Spinal cord (tissue), 9 donors: ENCODE measurements at regions not wholly inside any gene's neighbourhood (a gene's known extent, or its start where the extent isn't known, plus 50 kb on each side); places are given as distances from the start of the nearest gene placed in this dataset.
A peak's percentile ranks its signal among the peaks of the same experiment; 100 is the strongest.
"Not testable (repeated sequence)": the region's sequence is repeated elsewhere in the genome, so short reads cannot be mapped to it uniquely, and the experiment has no call there.

Source experiments
- DNase-seq, 6 donors: peaks; one replicate each; pipeline versions ENCODE4 v3.0.0 to v3.0.0-alpha.2; 2013 to 2015; ENCODE audit warnings: low spot score in 6 of 6, low read depth in 4 of 6
- H3K27ac ChIP-seq: one replicate; pipeline ENCODE4 v1.5.1; 2013; ENCODE audit warnings: low read depth, low read length, control low read depth
- H3K27me3 ChIP-seq: one replicate; pipeline ENCODE4 v1.6.1; 2013; ENCODE audit warnings: low read length; ENCODE audit not compliant: control insufficient read depth, insufficient read depth
- H3K36me3 ChIP-seq: one replicate; pipeline ENCODE4 v1.6.1; 2013; ENCODE audit warnings: low read length; ENCODE audit not compliant: control insufficient read depth, insufficient read depth
- H3K4me1 ChIP-seq: one replicate; pipeline ENCODE4 v1.6.1; 2013; ENCODE audit warnings: low read length; ENCODE audit not compliant: control insufficient read depth, insufficient read depth
- H3K4me3 ChIP-seq: one replicate; pipeline ENCODE4 v1.5.1; 2013; ENCODE audit warnings: low read depth, low read length, control low read depth
- H3K9me3 ChIP-seq: one replicate; pipeline ENCODE4 v1.6.1; 2013; ENCODE audit warnings: low read length; ENCODE audit not compliant: control insufficient read depth, insufficient read depth
- WGBS: methylation state at CpG from one replicate; pipeline ENCODE4 v1.1.5; 2013; ENCODE audit warnings: missing lambda C conversion rate; ENCODE audit not compliant: insufficient coverage; 5-methylcytosine and 5-hydroxymethylcytosine counted together
- donor health status: healthy.

DNA sequence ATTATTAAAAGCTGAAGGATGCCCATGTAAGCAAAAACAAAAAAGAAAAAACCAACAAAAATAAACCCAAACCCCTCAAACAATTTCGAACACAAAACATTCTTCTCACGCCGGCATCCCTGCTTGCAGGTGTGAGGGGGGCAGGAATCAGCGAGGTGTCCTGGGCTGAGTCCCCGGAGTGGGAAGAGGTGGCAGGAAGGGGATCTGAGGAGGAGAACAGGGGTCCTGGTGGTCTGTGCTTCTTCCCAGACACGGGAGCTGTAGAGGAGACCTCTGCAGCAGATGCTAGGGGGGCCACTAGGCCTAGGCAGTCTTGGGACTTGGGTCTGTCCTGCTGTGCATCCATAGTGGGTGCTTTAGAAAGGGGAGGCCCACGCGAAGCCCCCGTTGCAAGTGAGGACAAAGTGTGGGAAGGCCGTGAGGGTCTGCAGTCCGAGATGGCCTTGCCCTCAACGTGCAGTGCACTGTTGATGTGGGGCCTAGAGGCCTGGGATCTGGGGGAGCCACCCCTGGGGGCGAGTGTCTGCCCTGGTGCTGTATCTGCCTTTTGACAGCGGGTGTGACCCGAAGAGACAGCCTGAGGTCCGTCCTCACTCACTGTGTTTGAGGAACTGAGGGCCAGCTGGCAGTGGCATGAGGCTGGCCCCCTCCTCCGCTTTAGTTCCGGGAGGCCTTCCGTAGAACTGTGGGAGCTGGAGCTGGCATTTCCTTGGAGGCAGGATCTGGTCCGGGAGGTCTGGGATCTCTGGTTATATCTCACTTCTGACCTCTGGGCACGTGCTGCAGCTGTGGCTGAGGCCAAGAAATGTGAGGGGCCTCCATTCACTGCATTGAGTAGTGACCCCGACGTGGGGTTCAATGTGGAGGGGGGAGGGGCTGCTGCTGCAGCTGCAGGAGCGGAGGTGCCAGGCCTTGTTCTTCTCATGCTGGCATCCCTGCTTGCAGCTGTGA, 1371.5 kb downstream of the CDH12 start:
- peaks cover 30% of the 10 kb centered on the region for H3K36me3 ChIP-seq
- H3K9me3 ChIP-seq, H3K4me3 ChIP-seq, H3K4me1 ChIP-seq, H3K27ac ChIP-seq, H3K27me3 ChIP-seq: not testable (repeated sequence)
- peak in 1 of 6 donors; percentile 9 for DNase-seq
- WGBS: 87% methylated on average over 19 of the region's 24 CpGs

DNA sequence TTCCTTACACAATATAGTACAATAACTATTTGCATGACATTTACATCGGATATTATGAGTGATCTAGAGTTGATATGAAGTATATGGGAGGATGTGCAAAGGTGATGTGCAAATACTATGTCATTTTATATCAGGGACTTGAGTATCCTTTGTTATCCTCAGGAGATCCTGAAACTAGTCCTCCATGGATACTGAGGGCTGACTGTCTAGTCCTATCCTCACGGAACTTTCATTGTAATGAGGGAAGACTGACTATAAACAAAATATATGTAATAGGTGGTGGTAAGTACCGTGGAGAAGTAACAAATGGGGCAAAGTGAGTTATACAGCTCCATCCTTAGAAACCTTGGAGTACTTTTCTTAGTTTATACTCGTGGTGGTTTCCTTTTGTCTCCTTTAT, 1373.1 kb downstream of the CDH12 start:
- H3K27ac ChIP-seq, H3K27me3 ChIP-seq, H3K4me1 ChIP-seq, H3K9me3 ChIP-seq, H3K4me3 ChIP-seq: not testable (repeated sequence)
- WGBS: no CpG with 5 or more reads among the region's 4 CpGs
- peaks cover 30% of the 10 kb centered on the region for H3K36me3 ChIP-seq
- peak in 1 of 6 donors; percentile 6 for DNase-seq

DNA sequence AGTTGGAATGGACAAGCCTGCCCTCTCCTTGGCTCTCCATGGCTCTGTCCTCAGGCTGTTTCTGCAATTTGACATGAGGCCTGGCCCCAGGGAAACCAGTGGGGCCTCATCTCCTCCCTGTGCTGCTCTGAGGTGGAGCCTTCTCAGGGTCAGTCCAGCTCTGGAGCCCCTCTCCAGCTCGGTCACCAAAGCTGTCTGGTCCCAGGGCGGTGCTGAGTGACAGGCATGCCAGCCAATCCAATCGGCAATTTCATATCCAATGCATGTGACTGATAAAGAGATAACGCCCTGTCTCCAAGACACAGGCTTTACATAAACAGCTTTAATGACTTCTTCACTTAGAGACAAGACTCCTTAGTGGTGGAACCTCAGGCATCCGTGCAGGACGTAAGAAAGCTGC, 1379.2 kb downstream of the CDH12 start:
- not testable (repeated sequence) for H3K27ac ChIP-seq

DNA sequence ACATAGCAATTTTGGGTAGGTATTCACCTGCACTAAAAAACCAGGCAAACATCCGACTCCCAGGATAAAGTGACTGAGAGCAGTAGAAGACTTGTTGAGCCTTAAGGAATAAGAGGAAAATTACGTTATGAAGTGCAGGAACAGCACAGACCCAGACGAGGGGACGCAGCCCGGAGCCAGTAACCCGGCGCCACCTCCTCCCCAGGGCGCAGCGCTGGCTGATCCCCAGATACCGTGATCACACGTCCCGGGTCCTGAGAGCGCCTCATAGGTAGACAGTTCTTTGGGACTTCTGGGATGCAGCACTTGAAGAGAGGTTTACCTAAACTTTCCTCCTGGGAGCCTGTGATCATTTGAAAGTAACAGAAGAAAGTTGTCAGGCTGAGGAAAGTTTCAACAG, 1379.7 kb downstream of the CDH12 start:
- 94% methylated on average over 5 of the region's 13 CpGs for WGBS
- not testable (repeated sequence) for H3K4me3 ChIP-seq

More for the DNA sequence above, 1379.2 kb downstream of the CDH12 start:
- not testable (repeated sequence) for H3K4me1 ChIP-seq, H3K9me3 ChIP-seq, H3K4me3 ChIP-seq, H3K27me3 ChIP-seq, DNase-seq
- 100% methylated on average over 1 of the region's 6 CpGs for WGBS
- peaks cover 14% of the 10 kb centered on the region for H3K36me3 ChIP-seq

DNA sequence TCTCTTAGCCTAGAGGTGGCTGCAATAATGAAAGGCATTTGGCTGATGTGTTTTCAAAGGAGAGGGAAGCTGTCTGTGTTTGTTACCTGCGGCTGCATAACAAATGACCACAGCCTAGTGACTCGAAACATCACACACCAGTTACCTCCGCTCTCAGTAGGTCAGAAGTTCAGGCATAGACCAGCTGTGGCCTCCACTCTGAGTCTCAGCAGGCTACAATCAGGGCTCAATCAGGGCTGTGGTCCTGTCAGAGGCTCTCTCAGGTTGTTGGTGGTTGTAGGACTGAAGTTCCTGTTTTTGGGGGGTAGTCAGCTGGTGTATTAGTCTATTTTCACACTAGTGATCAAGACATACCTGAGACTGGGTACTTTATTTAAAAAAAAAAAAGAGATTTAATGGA, 1381.5 kb downstream of the CDH12 start:
- not testable (repeated sequence) for DNase-seq, H3K4me3 ChIP-seq, H3K9me3 ChIP-seq, H3K27ac ChIP-seq, H3K27me3 ChIP-seq, H3K4me1 ChIP-seq
- H3K36me3 ChIP-seq: peaks cover 16% of the 10 kb centered on the region
- 100% methylated on average over 1 of the region's 3 CpGs for WGBS

More for the DNA sequence above, 1379.7 kb downstream of the CDH12 start:
- H3K36me3 ChIP-seq: peaks cover 14% of the 10 kb centered on the region
- not testable (repeated sequence) for DNase-seq, H3K27ac ChIP-seq, H3K27me3 ChIP-seq, H3K4me1 ChIP-seq, H3K9me3 ChIP-seq

DNA sequence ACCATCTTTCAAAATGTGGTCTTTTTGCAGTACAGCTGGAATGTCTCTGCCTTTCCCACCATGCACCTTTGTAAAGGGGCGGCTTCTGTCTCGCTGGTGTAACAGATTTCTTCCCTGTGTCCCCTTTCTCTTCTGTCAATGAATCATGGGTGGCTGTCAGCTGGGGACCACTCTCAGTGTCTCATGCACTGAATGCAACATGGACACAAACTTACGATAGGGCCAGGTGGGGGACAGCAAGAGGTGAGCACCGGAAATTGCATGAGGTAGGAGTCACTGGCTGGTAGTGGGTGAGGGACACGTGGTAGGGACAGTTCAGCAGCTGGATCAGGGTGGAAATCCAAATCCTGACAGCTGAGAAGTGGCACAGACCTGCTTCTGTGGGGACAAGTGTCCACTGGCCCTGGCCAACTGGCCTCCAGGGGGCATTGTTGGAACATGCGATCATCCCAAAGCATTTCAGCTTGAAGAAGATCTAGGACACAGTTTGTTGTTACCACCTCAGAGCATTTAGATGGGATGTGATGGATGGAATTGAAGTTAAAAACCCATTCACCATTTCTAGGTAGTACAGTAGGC, 1383.5 kb downstream of the CDH12 start:
- H3K27me3 ChIP-seq, H3K9me3 ChIP-seq, H3K27ac ChIP-seq, DNase-seq, H3K4me1 ChIP-seq, H3K4me3 ChIP-seq: not testable (repeated sequence)
- no CpG with 5 or more reads among the region's 6 CpGs for WGBS
- H3K36me3 ChIP-seq: peaks cover 16% of the 10 kb centered on the region

DNA sequence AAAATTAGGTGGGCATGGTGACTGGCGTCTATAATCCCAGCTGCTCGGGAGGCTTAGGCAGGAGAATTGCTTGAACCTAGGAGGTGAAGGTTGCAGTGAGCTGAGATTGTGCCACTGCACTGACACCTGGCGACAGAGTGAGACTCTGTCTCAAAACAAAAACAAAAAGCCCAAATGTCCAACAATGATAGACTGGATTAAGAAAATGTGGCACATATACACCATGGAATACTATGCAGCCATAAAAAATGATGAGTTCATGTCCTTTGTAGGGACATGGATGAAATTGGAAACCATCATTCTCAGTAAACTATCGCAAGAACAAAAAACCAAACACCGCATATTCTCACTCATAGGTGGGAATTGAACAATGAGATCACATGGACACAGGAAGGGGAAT, 1385.6 kb downstream of the CDH12 start:
- not testable (repeated sequence) for H3K4me3 ChIP-seq, H3K27me3 ChIP-seq, H3K4me1 ChIP-seq, DNase-seq, H3K9me3 ChIP-seq, H3K27ac ChIP-seq
- H3K36me3 ChIP-seq: peaks cover 12% of the 10 kb centered on the region
- WGBS: no CpG with 5 or more reads among the region's 5 CpGs

DNA sequence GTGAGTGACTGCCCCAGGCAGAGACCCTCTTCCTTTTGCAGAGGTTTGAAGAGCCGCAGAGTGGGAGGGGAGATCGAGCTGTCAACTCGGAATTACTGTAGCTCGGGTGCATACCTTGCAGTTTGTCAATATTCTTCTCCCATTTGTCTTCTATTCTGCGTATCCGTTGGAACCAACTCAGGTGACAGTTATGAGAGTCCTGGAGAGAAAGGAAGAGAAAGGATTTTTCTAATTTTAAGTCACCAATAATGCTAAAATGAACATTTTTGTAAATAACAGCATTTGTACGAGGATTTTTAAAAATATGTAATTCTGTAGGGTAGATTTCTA, 1393.4 kb downstream of the CDH12 start:
- no CpG with 5 or more reads among the region's 7 CpGs for WGBS
- not testable (repeated sequence) for DNase-seq, H3K4me1 ChIP-seq, H3K27me3 ChIP-seq, H3K36me3 ChIP-seq, H3K9me3 ChIP-seq
- H3K4me3 ChIP-seq: peak overlapping the region; percentile 66
- peak overlapping the region; percentile 61 for H3K27ac ChIP-seq

DNA sequence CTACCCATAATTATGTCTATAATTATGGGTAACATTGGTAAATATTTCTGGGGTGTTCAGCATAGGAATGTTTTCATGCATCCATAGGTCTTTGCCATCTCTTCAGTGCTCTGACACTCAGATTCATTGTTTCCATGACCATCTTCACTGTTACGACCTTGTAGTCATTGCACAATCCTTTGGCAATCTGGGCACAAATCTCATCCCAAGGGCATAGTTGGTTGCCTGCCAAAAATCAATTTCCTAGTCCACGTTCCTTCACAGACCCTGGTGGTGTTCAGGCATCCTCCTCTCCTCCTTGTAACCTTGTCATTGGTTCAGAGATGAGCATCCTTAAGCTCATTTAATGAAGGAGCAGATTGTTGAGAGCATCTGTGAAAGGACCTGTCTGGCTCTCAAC, 1400.7 kb downstream of the CDH12 start:
- Histone ChIP-seq H3K36me3 (no peaks in the 10 kb centered on the region), H3K4me1 (no peaks in the 10 kb centered on the region), H3K4me3 (no peak overlapping the region), H3K27me3 (no peaks in the 10 kb centered on the region), H3K27ac (no peak overlapping the region), H3K9me3 (peaks cover 3% of the 10 kb centered on the region)
- peak in 1 of 6 donors; percentile 3 for DNase-seq
- 43% methylated on average over 2 of the region's 2 CpGs for WGBS

DNA sequence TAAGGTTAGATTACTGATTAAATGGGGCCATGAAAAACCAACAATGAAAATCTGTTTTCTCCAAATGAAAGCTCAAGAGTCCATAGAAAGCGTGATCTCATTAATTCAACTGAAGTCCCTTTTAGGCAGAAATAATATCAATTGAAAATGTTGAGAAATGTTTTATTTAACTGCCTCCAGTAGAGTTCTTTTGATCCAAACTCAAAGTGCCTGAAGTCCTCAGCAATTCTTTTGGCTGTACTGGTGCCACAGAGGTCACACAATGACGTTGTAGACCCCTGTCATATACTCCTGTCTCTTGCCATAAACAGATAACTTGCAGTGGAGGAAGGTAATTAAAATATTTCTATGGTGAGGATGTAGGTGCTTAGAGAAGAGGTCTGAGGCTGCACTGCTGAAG, 1420.5 kb downstream of the CDH12 start:
- no peaks in the 10 kb centered on the region for H3K36me3 ChIP-seq
- no peak for DNase-seq
- WGBS: no CpG with 5 or more reads among the region's 2 CpGs

More for the DNA sequence above, 1420.5 kb downstream of the CDH12 start:
- H3K27me3 ChIP-seq: no peaks in the 10 kb centered on the region
- H3K27ac ChIP-seq: no peak overlapping the region
- H3K4me1 ChIP-seq: no peaks in the 10 kb centered on the region
- H3K4me3 ChIP-seq: no peak overlapping the region
- no peaks in the 10 kb centered on the region for H3K9me3 ChIP-seq
